Stomach (tissue), 4 donors: ENCODE measurements at regions not wholly inside any gene's neighbourhood (a gene's known extent, or its start where the extent isn't known, plus 50 kb on each side); places are given as distances from the start of the nearest gene placed in this dataset.

Source experiments
- CTCF ChIP-seq, 7 experiments: fragments of 450-650 bp in 4 of 7; fragments of 200-600 bp in 3 of 7; sonication (generic) in 3 of 7; IDR thresholded peaks; one replicate each; pipeline ENCODE4 v1.5.1; 2016 to 2019; ENCODE audit warnings: antibody characterized with exemption in 7 of 7, control low read depth in 2 of 7, mild to moderate bottlenecking in 1 of 7
- EP300 ChIP-seq: sonication (generic); formaldehyde crosslinking; IDR thresholded peaks from one replicate; pipeline ENCODE4 v1.6.1; 2017; ENCODE audit warnings: antibody characterized with exemption
- POLR2A ChIP-seq, 4 donors: fragments of 450-650 bp; IDR thresholded peaks; one replicate each; pipeline ENCODE4 v1.6.1; 2016; ENCODE audit warnings: antibody characterized with exemption in 4 of 4, control low read depth in 2 of 4, mild to moderate bottlenecking in 1 of 4, moderate library complexity in 1 of 4
- POLR2AphosphoS5 ChIP-seq, 3 donors: sonication (generic); formaldehyde crosslinking; IDR thresholded peaks; one replicate each; pipeline ENCODE4 v1.6.1; 2016; ENCODE audit warnings: antibody characterized with exemption in 3 of 3

DNA sequence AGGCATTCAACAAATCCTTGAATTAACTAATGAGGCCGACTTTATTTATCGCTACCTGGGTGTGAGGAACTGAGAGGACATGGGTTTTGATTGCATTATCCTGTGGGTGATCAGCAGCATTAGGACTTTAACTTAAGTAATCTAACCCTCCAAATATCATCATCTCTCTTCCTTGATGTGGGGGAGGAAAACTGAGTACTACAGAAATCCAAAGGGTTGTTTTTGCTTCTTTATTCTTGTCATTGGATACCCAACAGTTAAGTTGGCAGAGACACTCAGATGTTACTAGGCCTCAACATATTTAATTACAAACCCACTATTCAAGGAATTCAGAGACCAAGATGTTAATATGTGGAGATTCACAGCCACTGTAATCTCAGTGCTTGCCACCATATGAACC is 97.4 kb upstream of the ST6GALNAC5 start:
- TF ChIP-seq POLR2A (IDR thresholded peaks at IDR 0.05) (no peak), EP300 (no peak), CTCF (IDR thresholded peaks at IDR 0.05) (no peak), POLR2AphosphoS5 (IDR thresholded peaks at IDR 0.05) (no peak)
